IMR-90 (cell line): ENCODE measurements at regions not wholly inside any gene's neighbourhood (a gene's known extent, or its start where the extent isn't known, plus 50 kb on each side); places are given as distances from the start of the nearest gene placed in this dataset.

Experiments used
- ATAC-seq: fragments of 200-7000 bp; cut with Tn5 transposase; 2 replicates; pipeline ENCODE4 v1.9.1; 2020; ENCODE audit warnings: low read depth, mild to moderate bottlenecking, moderate library complexity
- BruUV-seq: library from RNA; stranded (reverse); fragments of 400-500 nt; replicated peaks from 2 replicates; lab custom pipeline; 2021; lab: Mats Ljungman, UMichigan
- CTCF ChIA-PET: fragments of 300-600 bp; formaldehyde crosslinking; extraction: SDS; loops from one replicate; lab custom pipeline; 2021; ENCODE audit warnings: antibody characterized with exemption; lab: Yijun Ruan, JAX
- POLR2A ChIA-PET: fragments of 300-600 bp; sonication (Branson Sonifier 250); formaldehyde crosslinking; loops from one replicate; lab custom pipeline; 2022; ENCODE audit warnings: antibody characterized with exemption; ENCODE audit not compliant: unreplicated experiment; lab: Charles Lee
- DNase-seq: peaks from one replicate; pipeline ENCODE4 v3.0.0; 2013
- H2AFZ ChIP-seq: replicated peaks from 2 replicates; pipeline ENCODE3; 2013; ENCODE audit warnings: low read length, mild to moderate bottlenecking; ENCODE audit not compliant: poor library complexity
- H2AK5ac ChIP-seq: 2 replicates; pipeline ENCODE4 v1.6.1; 2013; ENCODE audit warnings: low read depth, low read length, inconsistent platforms
- H2AK9ac ChIP-seq: replicated peaks from 2 replicates; pipeline ENCODE3; 2013; ENCODE audit warnings: mild to moderate bottlenecking, low read depth, low read length, moderate library complexity; ENCODE audit not compliant: poor library complexity
- H2BK120ac ChIP-seq: 2 replicates; pipeline ENCODE4 v1.6.1; 2013; ENCODE audit warnings: low read depth, low read length, inconsistent platforms
- H2BK15ac ChIP-seq: 3 replicates; pipeline ENCODE4 v1.6.1; 2013; ENCODE audit warnings: low read depth, low read length, inconsistent platforms
- H2BK20ac ChIP-seq: 2 replicates; pipeline ENCODE4 v1.6.1; 2013; ENCODE audit warnings: low read depth, mild to moderate bottlenecking, inconsistent platforms, low read length, moderate library complexity
- H2BK5ac ChIP-seq: 2 replicates; pipeline ENCODE4 v1.6.1; 2013; ENCODE audit warnings: mild to moderate bottlenecking, low read depth, low read length, inconsistent platforms; ENCODE audit not compliant: poor library complexity, severe bottlenecking
- H3K14ac ChIP-seq: replicated peaks from 2 replicates; pipeline ENCODE4 v1.6.1; 2013; ENCODE audit warnings: low read depth, low read length, inconsistent platforms
- H3K18ac ChIP-seq: 2 replicates; pipeline ENCODE4 v1.6.1; 2013; ENCODE audit warnings: low read depth, low read length, control low read depth
- H3K23ac ChIP-seq: 2 replicates; pipeline ENCODE4 v1.6.1; 2013; ENCODE audit warnings: low read depth, low read length, inconsistent platforms
- H3K27ac ChIP-seq: 2 replicates; pipeline ENCODE4 v1.5.1; 2013; ENCODE audit warnings: mild to moderate bottlenecking, control low read depth, low read length; ENCODE audit not compliant: insufficient read depth
- H3K27me3 ChIP-seq: 2 replicates; pipeline ENCODE4 v1.6.1; 2013; ENCODE audit warnings: low read length; ENCODE audit not compliant: control insufficient read depth, insufficient read depth
- H3K36me3 ChIP-seq: 2 replicates; pipeline ENCODE4 v1.6.1; 2013; ENCODE audit warnings: low read length, mixed read lengths; ENCODE audit not compliant: control insufficient read depth, insufficient read depth
- H3K4ac ChIP-seq: 2 replicates; pipeline ENCODE4 v1.6.1; 2013; ENCODE audit warnings: low read depth, low read length, inconsistent platforms
- H3K4me1 ChIP-seq: 2 replicates; pipeline ENCODE4 v1.6.1; 2013; ENCODE audit warnings: low read length, mixed read lengths; ENCODE audit not compliant: control insufficient read depth, insufficient read depth
- H3K4me2 ChIP-seq: 2 replicates; pipeline ENCODE4 v1.6.1; 2013; ENCODE audit warnings: low read depth, mild to moderate bottlenecking, control low read depth, low read length, moderate library complexity
- H3K4me3 ChIP-seq: 2 replicates; pipeline ENCODE4 v1.5.1; 2013; ENCODE audit warnings: low read depth, mild to moderate bottlenecking, control low read depth, low read length, moderate library complexity; ENCODE audit not compliant: insufficient read depth
- H3K56ac ChIP-seq: 2 replicates; pipeline ENCODE4 v1.6.1; 2013; ENCODE audit warnings: low read length, inconsistent platforms; ENCODE audit not compliant: insufficient read depth; ENCODE audit errors: extremely low read depth
- H3K79me1 ChIP-seq, 2 experiments: 2 replicates each; pipeline ENCODE4 v1.6.1; 2013; ENCODE audit warnings: low read length in 2 of 2, inconsistent platforms in 1 of 2, low read depth in 1 of 2
- H3K9ac ChIP-seq: 2 replicates; pipeline ENCODE4 v1.6.1; 2013; ENCODE audit warnings: low read depth, low read length, control low read depth
- H3K9me1 ChIP-seq: 2 replicates; pipeline ENCODE4 v1.6.1; 2013; ENCODE audit warnings: low read length, inconsistent platforms; ENCODE audit not compliant: insufficient read depth
- H3K9me3 ChIP-seq: 2 replicates; pipeline ENCODE4 v1.6.1; 2013; ENCODE audit warnings: low read length; ENCODE audit not compliant: control insufficient read depth, insufficient read depth
- H4K20me1 ChIP-seq: 2 replicates; pipeline ENCODE4 v1.6.1; 2013; ENCODE audit warnings: low read length, inconsistent platforms; ENCODE audit not compliant: insufficient read depth
- H4K5ac ChIP-seq: 2 replicates; pipeline ENCODE4 v1.6.1; 2013; ENCODE audit warnings: mild to moderate bottlenecking, low read depth, low read length, control low read depth
- H4K8ac ChIP-seq, 2 experiments: 2 replicates each; pipeline ENCODE4 v1.6.1; 2013; ENCODE audit warnings: low read depth in 2 of 2, low read length in 2 of 2, control low read depth in 1 of 2, inconsistent platforms in 1 of 2
- H4K91ac ChIP-seq: 2 replicates; pipeline ENCODE4 v1.6.1; 2013; ENCODE audit warnings: low read depth, low read length, inconsistent platforms; ENCODE audit not compliant: insufficient read depth
- CEBPB ChIP-seq: IDR thresholded peaks from 2 replicates; pipeline ENCODE4 v1.6.1; 2012; ENCODE audit warnings: low read depth, low read length, improper control_type of control experiment
- CHD1 ChIP-seq: IDR thresholded peaks from 2 replicates; pipeline ENCODE4 v1.6.1; 2012; ENCODE audit warnings: low read depth, low read length, improper control_type of control experiment
- CTCF ChIP-seq: conservative IDR thresholded peaks from 2 replicates; pipeline ENCODE4 v1.5.1; 2012; ENCODE audit warnings: mild to moderate bottlenecking, low read depth, low read length, improper control_type of control experiment
- ELK1 ChIP-seq: fragments of 150-350 bp; IDR thresholded peaks from 2 replicates; pipeline ENCODE4 v1.6.1; 2016; ENCODE audit warnings: low read depth, mild to moderate bottlenecking, low read length, moderate library complexity, borderline replicate concordance
- FOS ChIP-seq: fragments of 150-350 bp; IDR thresholded peaks from 2 replicates; pipeline ENCODE4 v1.6.1; 2016; ENCODE audit warnings: low read depth, low read length
- MAFK ChIP-seq: IDR thresholded peaks from 2 replicates; pipeline ENCODE4 v1.6.1; 2012; ENCODE audit warnings: low read depth, low read length, improper control_type of control experiment
- MAZ ChIP-seq: IDR thresholded peaks from 2 replicates; pipeline ENCODE4 v1.6.1; 2012; ENCODE audit warnings: low read depth, mild to moderate bottlenecking, low read length, improper control_type of control experiment, moderate library complexity, borderline replicate concordance
- MXI1 ChIP-seq: IDR thresholded peaks from 2 replicates; pipeline ENCODE4 v1.6.1; 2012; ENCODE audit warnings: low read depth, mild to moderate bottlenecking, low read length, moderate library complexity, borderline replicate concordance
- NFE2L2 ChIP-seq: fragments of 150-350 bp; IDR thresholded peaks from 2 replicates; pipeline ENCODE4 v1.6.1; 2016; ENCODE audit warnings: low read depth, mild to moderate bottlenecking, low read length
- POLR2A ChIP-seq: IDR thresholded peaks from 2 replicates; pipeline ENCODE4 v1.6.1; 2012; ENCODE audit warnings: mild to moderate bottlenecking, low read depth, low read length
- RAD21 ChIP-seq: IDR thresholded peaks from 2 replicates; pipeline ENCODE4 v1.6.1; 2012; ENCODE audit warnings: low read length, improper control_type of control experiment
- RCOR1 ChIP-seq: IDR thresholded peaks from 2 replicates; pipeline ENCODE4 v1.6.1; 2012; ENCODE audit warnings: mild to moderate bottlenecking, low read length, improper control_type of control experiment; ENCODE audit not compliant: insufficient replicate concordance
- SMC3 ChIP-seq: fragments of 150-350 bp; IDR thresholded peaks from 2 replicates; pipeline ENCODE4 v1.6.1; 2016; ENCODE audit warnings: low read depth, mild to moderate bottlenecking, antibody characterized with exemption, low read length, moderate library complexity
- USF2 ChIP-seq: fragments of 150-350 bp; IDR thresholded peaks from 2 replicates; pipeline ENCODE4 v1.6.1; 2017; ENCODE audit warnings: mild to moderate bottlenecking, antibody characterized with exemption, low read length, low read depth
- WGBS, 2 experiments: methylation state at CpG; one replicate each; pipeline versions ENCODE4 v1.1.5 to v1.1.7; 2013; ENCODE audit warnings: missing lambda C conversion rate in 2 of 2; ENCODE audit not compliant: insufficient read length in 1 of 2; ENCODE audit errors: extremely low coverage in 2 of 2; 5-methylcytosine and 5-hydroxymethylcytosine counted together
- dilution Hi-C: fragments of 300-500 bp; cut with HindIII; formaldehyde crosslinking; loops from one replicate; pipeline ENCODE4 v1.14.3; 2018; ENCODE audit warnings: low sequenced_read_pairs; ENCODE audit not compliant: unreplicated experiment
- in situ Hi-C: fragments of 300-500 bp; cut with MboI; formaldehyde crosslinking; loops from 3 replicates; pipeline ENCODE4 v1.14.3; 2019; ENCODE audit warnings: low sequenced_read_pairs, inconsistent platforms, mixed read lengths
- intact Hi-C: fragments of 100-400 bp; cut with micrococcal nuclease; formaldehyde crosslinking; loops from 2 replicates; pipeline ENCODE4 v1.10.0; 2022

- CTCF ChIA-PET = no interaction called here
- POLR2A ChIA-PET = no interaction called here
- no peak overlapping the region for H2AFZ ChIP-seq
Observed at GRCh38 chr21:16358784-16359183, 629.0 kb downstream of the USP25 start.

More at GRCh38 chr21:16358784-16359183, 629.0 kb downstream of the USP25 start:
- H3K27ac ChIP-seq = no peak overlapping the region
- no peak overlapping the region for H3K4ac ChIP-seq
- no peak overlapping the region for H2AK5ac ChIP-seq
- H4K91ac ChIP-seq = no peak overlapping the region
- no peak overlapping the region for H4K5ac ChIP-seq
- no peak overlapping the region for H2AK9ac ChIP-seq
- H2BK20ac ChIP-seq = no peak overlapping the region
- no peak overlapping the region for H2BK15ac ChIP-seq
- intact Hi-C loops = no loop called here
- H3K27me3 ChIP-seq = no peaks in the 10 kb centered on the region
- no peak for TF ChIP-seq CTCF
- no peak for TF ChIP-seq SMC3
- no peak for TF ChIP-seq USF2
- TF ChIP-seq POLR2A = no peak
- TF ChIP-seq RAD21 = no peak
- no peak for TF ChIP-seq ELK1
- no peak for TF ChIP-seq MXI1
- no peak for TF ChIP-seq FOS
- no peak for TF ChIP-seq CHD1
- no peak for TF ChIP-seq NFE2L2
- TF ChIP-seq MAFK = no peak
- no peak for TF ChIP-seq MAZ
- TF ChIP-seq CEBPB = no peak
- no peak for TF ChIP-seq RCOR1
- dilution Hi-C loops = no loop called here
- no peaks in the 10 kb centered on the region for H3K9me3 ChIP-seq
- no TSS peak for BruUV-seq
- H3K14ac ChIP-seq = no peak overlapping the region
- H3K4me2 ChIP-seq = no peak overlapping the region
- no peak for DNase-seq
- H3K23ac ChIP-seq = no peak overlapping the region
- WGBS, 2 experiments = no CpG with 5 or more reads among the region's 2 CpGs
- H4K8ac ChIP-seq = no peak overlapping the region
- no peak overlapping the region for H3K4me3 ChIP-seq
- no peak overlapping the region for H2BK5ac ChIP-seq
- ATAC-seq = no peak
- no peaks in the 10 kb centered on the region for H3K36me3 ChIP-seq
- no peak overlapping the region for H3K9ac ChIP-seq
- H3K56ac ChIP-seq = no peak overlapping the region
- no peaks in the 10 kb centered on the region for H3K79me1 ChIP-seq
- H3K9me1 ChIP-seq = no peaks in the 10 kb centered on the region
- no peaks in the 10 kb centered on the region for H4K20me1 ChIP-seq
- no peak overlapping the region for H3K18ac ChIP-seq
- no peak overlapping the region for H2BK120ac ChIP-seq
- in situ Hi-C loops = no loop called here
- H3K4me1 ChIP-seq = no peaks in the 10 kb centered on the region
